Endothelial cell (in vitro differentiated cells): ENCODE measurements at regions not wholly inside any gene's neighbourhood (a gene's known extent, or its start where the extent isn't known, plus 50 kb on each side); places are given as distances from the start of the nearest gene placed in this dataset.

Experiments
- DNase-seq: peaks from one replicate; pipeline ENCODE4 v3.0.0; 2021; ENCODE audit warnings: low spot score
- H3K27ac Mint-ChIP-seq: one replicate; pipeline ENCODE4 v1.8.0; 2021; ENCODE audit warnings: mixed read lengths, inconsistent platforms; ENCODE audit not compliant: unreplicated experiment
- H3K27me3 Mint-ChIP-seq: one replicate; pipeline ENCODE4 v1.8.0; 2021; ENCODE audit warnings: mild to moderate bottlenecking, moderate library complexity, mixed read lengths, inconsistent platforms; ENCODE audit not compliant: unreplicated experiment
- H3K36me3 Mint-ChIP-seq: one replicate; pipeline ENCODE4 v1.8.0; 2021; ENCODE audit warnings: mild to moderate bottlenecking, low read depth, mixed read lengths, inconsistent platforms; ENCODE audit not compliant: unreplicated experiment
- H3K4me1 Mint-ChIP-seq: one replicate; pipeline ENCODE4 v1.8.0; 2021; ENCODE audit warnings: mild to moderate bottlenecking, mixed read lengths, inconsistent platforms; ENCODE audit not compliant: unreplicated experiment
- H3K4me3 Mint-ChIP-seq: one replicate; pipeline ENCODE4 v1.8.0; 2021; ENCODE audit warnings: mild to moderate bottlenecking, mixed read lengths, inconsistent platforms; ENCODE audit not compliant: unreplicated experiment
- H3K9me3 Mint-ChIP-seq: one replicate; pipeline ENCODE4 v1.8.0; 2021; ENCODE audit warnings: mixed read lengths, inconsistent platforms; ENCODE audit not compliant: unreplicated experiment
- TF ChIP-seq, protein P1 (sequence below): fragments of 200-600 bp; sonication (generic); IDR thresholded peaks from one replicate; pipeline ENCODE4 v1.5.0; 2021; ENCODE audit warnings: antibody characterized with exemption; ENCODE audit not compliant: unreplicated experiment

DNA sequence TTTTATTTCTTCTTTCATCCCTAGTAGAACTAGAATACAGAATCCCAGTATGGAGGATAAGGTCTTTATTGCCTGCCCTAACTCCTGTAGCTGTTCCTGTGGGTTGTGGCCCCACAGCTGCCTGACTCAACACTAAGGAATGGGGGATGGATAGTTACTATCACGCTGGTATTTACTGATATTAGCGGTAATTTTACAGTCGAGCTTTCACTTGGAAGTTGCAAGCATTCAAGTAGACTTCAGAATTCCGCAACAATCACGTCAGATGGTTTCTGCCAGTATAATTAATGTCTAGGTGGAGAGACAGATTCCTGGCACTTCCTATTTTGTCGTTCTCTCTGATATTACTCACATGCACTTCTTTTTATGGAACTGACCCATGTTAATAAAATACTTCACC is 489.8 kb downstream of the PABPC4L start:
- Mint-ChIP-seq H3K4me1 (no peaks in the 10 kb centered on the region), H3K9me3 (no peaks in the 10 kb centered on the region), H3K27ac (no peak overlapping the region), H3K27me3 (peaks cover 3% of the 10 kb centered on the region), H3K36me3 (no peaks in the 10 kb centered on the region), H3K4me3 (no peak overlapping the region)
- DNase-seq: no peak
- TF ChIP-seq, protein P1, sequence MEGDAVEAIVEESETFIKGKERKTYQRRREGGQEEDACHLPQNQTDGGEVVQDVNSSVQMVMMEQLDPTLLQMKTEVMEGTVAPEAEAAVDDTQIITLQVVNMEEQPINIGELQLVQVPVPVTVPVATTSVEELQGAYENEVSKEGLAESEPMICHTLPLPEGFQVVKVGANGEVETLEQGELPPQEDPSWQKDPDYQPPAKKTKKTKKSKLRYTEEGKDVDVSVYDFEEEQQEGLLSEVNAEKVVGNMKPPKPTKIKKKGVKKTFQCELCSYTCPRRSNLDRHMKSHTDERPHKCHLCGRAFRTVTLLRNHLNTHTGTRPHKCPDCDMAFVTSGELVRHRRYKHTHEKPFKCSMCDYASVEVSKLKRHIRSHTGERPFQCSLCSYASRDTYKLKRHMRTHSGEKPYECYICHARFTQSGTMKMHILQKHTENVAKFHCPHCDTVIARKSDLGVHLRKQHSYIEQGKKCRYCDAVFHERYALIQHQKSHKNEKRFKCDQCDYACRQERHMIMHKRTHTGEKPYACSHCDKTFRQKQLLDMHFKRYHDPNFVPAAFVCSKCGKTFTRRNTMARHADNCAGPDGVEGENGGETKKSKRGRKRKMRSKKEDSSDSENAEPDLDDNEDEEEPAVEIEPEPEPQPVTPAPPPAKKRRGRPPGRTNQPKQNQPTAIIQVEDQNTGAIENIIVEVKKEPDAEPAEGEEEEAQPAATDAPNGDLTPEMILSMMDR: no peak

DNA sequence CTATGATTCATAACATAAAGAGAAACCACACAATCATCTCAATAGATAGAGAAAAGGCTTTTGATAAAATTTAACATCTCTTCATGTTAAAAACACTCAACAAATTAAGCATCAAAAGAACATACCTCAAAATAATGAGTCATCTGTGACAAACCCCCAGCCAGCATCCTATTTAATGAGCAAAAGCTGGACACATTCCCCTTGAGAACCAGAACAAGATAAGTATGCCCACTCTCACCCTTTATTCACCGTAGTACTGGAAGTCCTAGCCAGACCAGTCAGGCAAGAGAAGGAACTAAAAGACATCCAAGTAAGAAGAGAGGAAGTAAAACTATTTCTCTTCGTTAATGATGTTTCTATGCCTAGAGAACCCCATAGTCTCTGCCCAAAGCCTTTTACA is 507.2 kb downstream of the PABPC4L start:
- TF ChIP-seq, protein P1: no peak
- Mint-ChIP-seq H3K9me3 (no peaks in the 10 kb centered on the region), H3K27me3 (no peaks in the 10 kb centered on the region), H3K4me3 (no peak overlapping the region), H3K4me1 (no peaks in the 10 kb centered on the region), H3K27ac (no peak overlapping the region), H3K36me3 (no peaks in the 10 kb centered on the region)
- no peak for DNase-seq

DNA sequence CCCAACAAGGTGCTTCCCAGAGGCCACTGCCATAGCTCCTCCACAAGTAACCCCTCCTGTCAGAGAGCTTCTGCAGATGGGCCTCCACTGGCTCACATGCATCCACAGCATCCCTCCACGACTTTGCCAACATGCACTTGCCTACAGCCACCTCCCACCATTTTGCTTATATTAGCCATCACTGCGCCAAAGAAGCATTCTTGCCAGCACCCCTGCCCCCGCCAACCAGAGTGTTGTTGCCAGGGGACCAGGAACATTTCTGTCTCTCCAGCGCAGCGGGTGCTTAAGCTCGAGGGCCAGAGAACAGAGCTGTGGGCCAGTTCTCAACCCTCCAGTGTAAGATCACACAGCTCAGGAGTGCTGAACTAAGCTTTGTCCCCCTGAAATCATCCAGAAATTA is 517.6 kb downstream of the PABPC4L start:
- Mint-ChIP-seq H3K27me3 (no peaks in the 10 kb centered on the region), H3K9me3 (peaks cover 8% of the 10 kb centered on the region), H3K27ac (no peak overlapping the region), H3K4me1 (no peaks in the 10 kb centered on the region), H3K36me3 (no peaks in the 10 kb centered on the region), H3K4me3 (no peak overlapping the region)
- TF ChIP-seq, protein P1: no peak
- no peak for DNase-seq

DNA sequence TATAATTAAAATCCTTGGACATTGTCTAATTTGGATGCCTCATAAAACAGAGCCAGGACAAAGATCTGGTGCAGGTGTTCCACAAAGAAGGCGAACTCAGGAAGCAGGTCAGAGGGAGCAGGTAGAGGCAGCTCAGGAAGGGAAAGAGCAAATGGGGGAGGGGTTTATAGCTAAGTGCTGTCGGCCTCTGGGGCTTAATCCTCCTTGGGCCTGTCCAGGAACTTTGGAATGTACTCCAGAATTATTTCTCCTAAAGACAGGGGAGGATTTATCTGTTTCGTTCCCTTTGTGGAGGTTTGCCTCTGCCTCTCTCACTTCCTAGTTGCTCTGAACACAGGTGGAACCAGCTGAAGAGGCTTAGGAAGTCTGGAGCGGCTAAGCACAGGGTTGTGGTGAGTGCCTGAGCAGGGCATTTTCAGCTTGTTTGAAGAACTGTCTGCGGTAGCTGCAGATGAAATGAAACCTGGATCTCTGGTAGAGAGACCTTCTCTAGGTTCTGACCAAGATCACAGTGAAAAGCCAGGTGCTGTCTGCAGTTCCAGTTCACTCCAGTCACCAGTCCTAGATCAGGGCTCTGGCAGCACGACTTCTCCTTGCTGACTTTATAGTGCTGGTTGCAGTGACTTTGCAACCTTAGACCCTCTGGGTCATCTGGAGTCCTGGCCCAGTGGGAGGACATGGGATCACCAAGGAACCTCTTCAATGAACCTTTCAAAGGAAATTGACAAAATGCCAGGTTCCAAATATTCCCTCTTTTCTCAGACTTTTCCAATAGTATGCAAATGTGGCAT is 519.2 kb downstream of the PCDH10 start:
- TF ChIP-seq, protein P1: no peak
- Mint-ChIP-seq H3K27me3 (no peaks in the 10 kb centered on the region), H3K27ac (no peak overlapping the region), H3K9me3 (no peaks in the 10 kb centered on the region), H3K4me1 (peaks cover 3% of the 10 kb centered on the region), H3K4me3 (no peak overlapping the region), H3K36me3 (no peaks in the 10 kb centered on the region)
- DNase-seq: no peak

DNA sequence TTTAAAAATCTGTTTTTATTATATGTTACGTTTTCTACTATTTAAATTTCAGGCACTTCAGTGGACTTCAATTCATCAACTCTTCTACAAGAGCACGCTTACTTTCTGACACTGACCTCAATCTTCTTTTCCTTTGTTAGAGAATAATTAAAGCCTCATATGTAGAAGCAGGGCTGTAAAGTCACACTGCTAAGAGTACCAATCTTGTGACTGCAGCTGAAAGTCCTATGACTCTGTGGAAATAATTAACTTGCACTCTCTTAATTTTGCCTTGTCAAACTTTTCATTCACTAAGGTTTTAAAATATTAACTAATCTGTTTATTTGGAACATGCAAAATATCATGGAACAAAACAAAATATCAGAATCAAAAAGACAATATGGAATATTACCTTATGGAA is 498.1 kb downstream of the PCDH10 start:
- no peak overlapping the region for H3K4me3 Mint-ChIP-seq

More for the DNA sequence above, 498.1 kb downstream of the PCDH10 start:
- Mint-ChIP-seq H3K27ac (no peak overlapping the region), H3K36me3 (no peaks in the 10 kb centered on the region), H3K27me3 (no peaks in the 10 kb centered on the region), H3K9me3 (no peaks in the 10 kb centered on the region), H3K4me1 (no peaks in the 10 kb centered on the region)
- DNase-seq: no peak
- TF ChIP-seq, protein P1: no peak
